WTC11 (cell line): ENCODE measurements at regions not wholly inside any gene's neighbourhood (a gene's known extent, or its start where the extent isn't known, plus 50 kb on each side); places are given as distances from the start of the nearest gene placed in this dataset.

Experiments
- CREB1 ChIP-seq: sonication (generic); formaldehyde crosslinking; IDR thresholded peaks from 2 replicates; pipeline ENCODE4 v1.8.0; 2023; ENCODE audit warnings: mild to moderate bottlenecking, missing genetic modification reagents
- ESRRA ChIP-seq: sonication (generic); formaldehyde crosslinking; IDR thresholded peaks from 2 replicates; pipeline ENCODE4 v1.8.1; 2022; ENCODE audit warnings: mild to moderate bottlenecking, missing genetic modification reagents, borderline replicate concordance
- NFATC4 ChIP-seq: fragments of 250-450 bp; sonication (Bioruptor Pico); IDR thresholded peaks from 2 replicates; pipeline ENCODE4 v1.9.0; 2021; ENCODE audit warnings: mild to moderate bottlenecking
- RELA ChIP-seq: sonication (generic); formaldehyde crosslinking; IDR thresholded peaks from 2 replicates; pipeline ENCODE4 v1.8.1; 2022; ENCODE audit warnings: missing genetic modification reagents, mild to moderate bottlenecking, borderline replicate concordance
- SP1 ChIP-seq: sonication (generic); formaldehyde crosslinking; conservative IDR thresholded peaks from 2 replicates; pipeline ENCODE4 v1.8.1; 2022; ENCODE audit warnings: missing genetic modification reagents
- TEAD4 ChIP-seq: sonication (generic); formaldehyde crosslinking; IDR thresholded peaks from 2 replicates; pipeline ENCODE4 v1.8.0; 2022; ENCODE audit warnings: mild to moderate bottlenecking, missing genetic modification reagents
- TP53 ChIP-seq: sonication (generic); formaldehyde crosslinking; IDR thresholded peaks from 2 replicates; pipeline ENCODE4 v1.8.1; 2023; ENCODE audit warnings: mild to moderate bottlenecking, missing genetic modification reagents
- ZNF232 ChIP-seq: sonication (generic); formaldehyde crosslinking; IDR thresholded peaks from 2 replicates; pipeline ENCODE4 v1.8.0; 2022; ENCODE audit warnings: mild to moderate bottlenecking, missing genetic modification reagents
- ZNF263 ChIP-seq: sonication (generic); formaldehyde crosslinking; IDR thresholded peaks from 2 replicates; pipeline ENCODE4 v1.8.1; 2022; ENCODE audit warnings: low read depth, mild to moderate bottlenecking, moderate library complexity, missing genetic modification reagents
- TF ChIP-seq, protein P1 (sequence below): fragments of 200-600 bp; IDR thresholded peaks from 2 replicates; pipeline ENCODE4 v1.8.0; 2022; ENCODE audit warnings: antibody characterized with exemption
- TF ChIP-seq, protein P2 (sequence below): sonication (generic); formaldehyde crosslinking; IDR thresholded peaks from 2 replicates; pipeline ENCODE4 v1.8.0; 2022; ENCODE audit warnings: mild to moderate bottlenecking, missing genetic modification reagents
- TF ChIP-seq, protein P3 (sequence below): fragments of 250-450 bp; sonication (Bioruptor Pico); IDR thresholded peaks from 2 replicates; pipeline ENCODE4 v1.9.0; 2021; ENCODE audit warnings: moderate library complexity, mild to moderate bottlenecking, inconsistent platforms, borderline replicate concordance
- TF ChIP-seq, protein P4 (sequence below): sonication (generic); formaldehyde crosslinking; IDR thresholded peaks from 2 replicates; pipeline ENCODE4 v1.8.0; 2022; ENCODE audit warnings: mild to moderate bottlenecking, missing genetic modification reagents
- TF ChIP-seq, protein P5 (sequence below): sonication (generic); formaldehyde crosslinking; conservative IDR thresholded peaks from 2 replicates; pipeline ENCODE4 v1.8.1; 2022; ENCODE audit warnings: mild to moderate bottlenecking, missing genetic modification reagents

DNA sequence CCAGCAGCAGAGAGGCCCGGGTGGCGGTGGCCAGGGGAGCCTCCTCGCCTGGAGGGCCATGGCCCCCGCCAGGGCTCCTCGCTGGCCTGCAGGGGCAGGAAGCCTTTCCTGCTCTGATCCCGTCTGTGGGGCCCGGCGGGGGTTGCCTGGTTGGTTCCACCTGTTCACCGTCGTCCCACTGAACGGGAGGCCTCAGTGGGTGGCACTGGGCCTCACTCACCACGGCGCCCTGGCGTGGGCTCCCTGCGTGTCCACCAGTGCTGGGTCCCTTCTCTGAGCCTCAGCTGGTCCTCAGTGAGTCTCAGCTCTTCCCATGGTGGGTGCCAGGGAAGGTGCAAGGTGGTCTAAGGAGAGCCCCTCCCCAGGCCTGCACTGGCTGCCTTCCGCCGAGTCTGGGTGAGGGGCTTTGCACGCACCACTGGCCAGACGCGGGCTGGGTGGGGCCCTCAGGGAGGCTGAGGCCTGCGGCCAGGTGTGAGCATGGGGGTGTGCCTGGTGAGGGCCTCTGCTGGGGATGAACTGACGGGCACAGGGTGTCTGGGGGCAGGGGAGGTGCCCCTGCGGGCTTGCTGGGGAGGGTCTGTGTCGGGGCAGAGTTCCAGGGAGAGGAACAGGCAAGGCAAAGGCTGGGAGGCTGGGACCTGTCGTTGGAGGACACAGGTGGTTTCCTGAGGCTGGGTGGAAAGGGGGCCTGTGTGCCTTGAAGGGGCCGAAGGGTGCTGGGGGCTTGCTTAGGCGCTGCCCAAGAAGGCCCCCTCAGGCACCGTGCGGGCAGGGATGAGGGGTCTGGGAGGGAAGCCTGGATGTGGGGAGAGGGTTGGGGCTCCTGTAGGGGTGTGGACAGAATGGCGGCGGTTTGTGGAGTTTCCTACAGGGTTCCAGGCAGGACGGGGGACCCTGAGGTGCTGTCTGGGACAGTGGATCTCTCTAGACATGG lies 339.8 kb downstream of the TMEM121 start:
- TF ChIP-seq ESRRA (CRISPR knock-in tag): no peak
- TF ChIP-seq, protein P1, sequence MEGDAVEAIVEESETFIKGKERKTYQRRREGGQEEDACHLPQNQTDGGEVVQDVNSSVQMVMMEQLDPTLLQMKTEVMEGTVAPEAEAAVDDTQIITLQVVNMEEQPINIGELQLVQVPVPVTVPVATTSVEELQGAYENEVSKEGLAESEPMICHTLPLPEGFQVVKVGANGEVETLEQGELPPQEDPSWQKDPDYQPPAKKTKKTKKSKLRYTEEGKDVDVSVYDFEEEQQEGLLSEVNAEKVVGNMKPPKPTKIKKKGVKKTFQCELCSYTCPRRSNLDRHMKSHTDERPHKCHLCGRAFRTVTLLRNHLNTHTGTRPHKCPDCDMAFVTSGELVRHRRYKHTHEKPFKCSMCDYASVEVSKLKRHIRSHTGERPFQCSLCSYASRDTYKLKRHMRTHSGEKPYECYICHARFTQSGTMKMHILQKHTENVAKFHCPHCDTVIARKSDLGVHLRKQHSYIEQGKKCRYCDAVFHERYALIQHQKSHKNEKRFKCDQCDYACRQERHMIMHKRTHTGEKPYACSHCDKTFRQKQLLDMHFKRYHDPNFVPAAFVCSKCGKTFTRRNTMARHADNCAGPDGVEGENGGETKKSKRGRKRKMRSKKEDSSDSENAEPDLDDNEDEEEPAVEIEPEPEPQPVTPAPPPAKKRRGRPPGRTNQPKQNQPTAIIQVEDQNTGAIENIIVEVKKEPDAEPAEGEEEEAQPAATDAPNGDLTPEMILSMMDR: no peak
- TF ChIP-seq, protein P2, sequence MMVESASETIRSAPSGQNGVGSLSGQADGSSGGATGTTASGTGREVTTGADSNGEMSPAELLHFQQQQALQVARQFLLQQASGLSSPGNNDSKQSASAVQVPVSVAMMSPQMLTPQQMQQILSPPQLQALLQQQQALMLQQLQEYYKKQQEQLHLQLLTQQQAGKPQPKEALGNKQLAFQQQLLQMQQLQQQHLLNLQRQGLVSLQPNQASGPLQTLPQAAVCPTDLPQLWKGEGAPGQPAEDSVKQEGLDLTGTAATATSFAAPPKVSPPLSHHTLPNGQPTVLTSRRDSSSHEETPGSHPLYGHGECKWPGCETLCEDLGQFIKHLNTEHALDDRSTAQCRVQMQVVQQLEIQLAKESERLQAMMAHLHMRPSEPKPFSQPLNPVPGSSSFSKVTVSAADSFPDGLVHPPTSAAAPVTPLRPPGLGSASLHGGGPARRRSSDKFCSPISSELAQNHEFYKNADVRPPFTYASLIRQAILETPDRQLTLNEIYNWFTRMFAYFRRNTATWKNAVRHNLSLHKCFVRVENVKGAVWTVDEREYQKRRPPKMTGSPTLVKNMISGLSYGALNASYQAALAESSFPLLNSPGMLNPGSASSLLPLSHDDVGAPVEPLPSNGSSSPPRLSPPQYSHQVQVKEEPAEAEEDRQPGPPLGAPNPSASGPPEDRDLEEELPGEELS: no peak
- TF ChIP-seq NFATC4 (CRISPR knock-in tag): no peak
- no peak for TF ChIP-seq SP1 (CRISPR knock-in tag)
- no peak for TF ChIP-seq CREB1
- TF ChIP-seq TEAD4 (CRISPR knock-in tag): no peak
- no peak for TF ChIP-seq TP53 (CRISPR knock-in tag)
- TF ChIP-seq RELA (CRISPR knock-in tag): no peak
- TF ChIP-seq ZNF232 (CRISPR knock-in tag): no peak
- TF ChIP-seq, protein P3, sequence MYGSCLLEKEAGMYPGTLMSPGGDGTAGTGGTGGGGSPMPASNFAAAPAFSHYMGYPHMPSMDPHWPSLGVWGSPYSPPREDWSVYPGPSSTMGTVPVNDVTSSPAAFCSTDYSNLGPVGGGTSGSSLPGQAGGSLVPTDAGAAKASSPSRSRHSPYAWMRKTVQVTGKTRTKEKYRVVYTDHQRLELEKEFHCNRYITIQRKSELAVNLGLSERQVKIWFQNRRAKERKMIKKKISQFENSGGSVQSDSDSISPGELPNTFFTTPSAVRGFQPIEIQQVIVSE (CRISPR knock-in tag): no peak
- no peak for TF ChIP-seq ZNF263 (CRISPR knock-in tag)
- TF ChIP-seq, protein P4, sequence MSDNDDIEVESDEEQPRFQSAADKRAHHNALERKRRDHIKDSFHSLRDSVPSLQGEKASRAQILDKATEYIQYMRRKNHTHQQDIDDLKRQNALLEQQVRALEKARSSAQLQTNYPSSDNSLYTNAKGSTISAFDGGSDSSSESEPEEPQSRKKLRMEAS (CRISPR knock-in tag): no peak
- TF ChIP-seq, protein P5, sequence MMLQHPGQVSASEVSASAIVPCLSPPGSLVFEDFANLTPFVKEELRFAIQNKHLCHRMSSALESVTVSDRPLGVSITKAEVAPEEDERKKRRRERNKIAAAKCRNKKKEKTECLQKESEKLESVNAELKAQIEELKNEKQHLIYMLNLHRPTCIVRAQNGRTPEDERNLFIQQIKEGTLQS (CRISPR knock-in tag): no peak
